NCI-H2196 (cell line): ENCODE measurements at regions not wholly inside any gene's neighbourhood (a gene's known extent, or its start where the extent isn't known, plus 50 kb on each side); places are given as distances from the start of the nearest gene placed in this dataset.

ENCODE experiments used
- DNase-seq: peaks from one replicate; lab custom pipeline; 2025; ENCODE audit not compliant: unreplicated experiment; lab: John Stamatoyannopoulos, UW

GRCh38 chr7:16978358-16979244, 96.8 kb upstream of the AGR3 start:
- DNase-seq, result no peak

- DNase-seq, result no peak
Observed at GRCh38 chr7:16980539-16980938, 98.8 kb upstream of the AGR3 start.

GRCh38 chr7:16982640-16983350, 101.0 kb upstream of the AGR3 start:
- peak; percentile 27 for DNase-seq

GRCh38 chr7:16984375-16984774, 102.6 kb upstream of the AGR3 start:
- DNase-seq, result no peak

DNA sequence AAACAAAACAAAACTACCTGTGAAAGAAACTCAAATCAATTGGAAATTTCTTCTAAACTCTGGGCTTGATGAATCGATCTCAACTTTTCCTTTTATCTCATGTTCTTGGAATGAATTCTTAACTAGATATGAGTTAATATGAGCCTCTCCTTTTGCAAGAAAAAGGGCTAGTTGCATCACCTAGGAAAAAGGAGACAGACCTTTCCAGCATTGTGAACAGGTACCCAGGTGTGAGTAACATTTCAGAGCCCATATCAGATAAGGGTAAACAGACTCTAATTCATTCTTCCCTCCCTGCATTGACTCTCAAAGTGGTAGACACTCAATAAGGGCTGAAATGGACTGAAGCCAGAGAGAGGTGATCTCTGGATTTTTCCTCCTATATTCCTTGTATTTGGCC, 103.8 kb upstream of the AGR3 start:
- DNase-seq, result no peak

- no peak for DNase-seq
Observed at GRCh38 chr7:16986755-16987154, 105.0 kb upstream of the AGR3 start.

DNA sequence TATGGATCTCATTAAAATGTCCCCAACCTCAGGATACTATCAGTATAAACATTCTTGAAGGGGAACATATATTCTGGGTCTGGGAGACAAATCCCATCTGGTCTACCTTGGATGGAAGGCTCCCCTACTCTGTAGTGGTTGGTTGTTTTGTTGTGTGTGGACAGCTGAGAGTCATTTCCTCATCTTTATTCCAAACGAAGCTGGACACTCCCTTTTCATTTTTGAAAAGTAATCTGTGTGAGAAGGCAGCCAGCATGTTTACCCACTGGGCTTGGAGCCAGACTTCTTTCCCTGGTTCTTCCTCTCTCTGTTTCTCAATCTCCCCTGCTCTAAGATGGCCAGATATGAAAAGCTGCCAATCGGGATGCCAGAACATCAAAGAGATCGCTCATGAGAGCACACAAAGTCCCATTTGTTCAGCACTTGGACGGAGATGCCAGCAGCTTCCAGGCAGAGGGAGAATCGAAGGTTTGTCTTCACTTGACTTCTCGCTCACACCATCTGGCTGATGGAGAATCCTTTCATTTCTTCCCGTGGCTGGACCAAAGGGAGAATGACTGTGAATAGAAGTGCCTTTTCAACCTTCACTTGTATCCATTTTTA, 108.1 kb upstream of the AGR3 start:
- DNase-seq, result peak; percentile 63

- no peak for DNase-seq
Observed at GRCh38 chr7:16991551-16991950, 109.8 kb upstream of the AGR3 start.

DNA sequence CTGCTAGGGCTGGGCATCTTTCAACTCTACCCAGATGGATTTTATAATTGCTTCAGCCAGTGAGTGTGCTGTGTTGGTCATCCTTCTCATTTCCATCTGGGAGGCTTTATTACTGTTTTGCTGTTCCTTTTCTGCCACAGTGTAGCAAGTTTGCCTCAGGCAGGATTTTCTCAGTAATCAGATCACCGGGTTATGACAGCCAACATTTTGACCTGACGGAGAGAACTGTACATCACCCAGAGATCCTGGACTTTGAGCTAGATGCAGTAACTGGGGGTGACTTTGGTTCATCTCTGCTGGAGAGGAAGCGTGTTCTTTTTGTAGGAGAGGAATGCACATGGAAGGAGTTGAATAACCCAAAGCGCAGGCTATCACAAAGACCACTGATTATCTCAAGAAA, 111.8 kb upstream of the AGR3 start:
- no peak for DNase-seq

- DNase-seq, result no peak
Observed at GRCh38 chr7:16998481-16999051, 116.8 kb upstream of the AGR3 start.

GRCh38 chr7:16999541-17000267, 117.9 kb upstream of the AGR3 start:
- DNase-seq, result no peak

- DNase-seq, result no peak
Observed at GRCh38 chr7:17005271-17005670, 123.5 kb upstream of the AGR3 start.

DNA sequence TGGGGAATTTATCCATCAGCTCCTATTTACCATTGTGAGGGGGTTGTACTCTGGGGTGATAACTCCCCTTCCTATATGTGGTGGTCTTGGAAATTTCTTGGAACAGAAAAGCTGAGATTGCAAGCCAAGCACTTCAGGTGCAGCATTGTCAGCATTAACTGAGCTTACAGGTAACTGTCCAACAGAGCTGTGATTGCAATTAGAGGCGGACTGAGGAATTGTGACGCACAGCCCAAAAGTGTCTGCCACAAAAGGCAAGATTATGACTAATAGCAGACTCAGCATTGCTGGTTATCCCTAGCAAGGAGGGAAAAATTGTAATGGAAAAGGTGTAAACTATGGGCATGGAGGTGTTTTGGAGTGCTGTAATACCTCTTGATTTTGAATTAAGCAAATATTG, 126.1 kb upstream of the AGR3 start:
- DNase-seq, result no peak

GRCh38 chr7:17009007-17009719, 127.4 kb upstream of the AGR3 start:
- no peak for DNase-seq

- no peak for DNase-seq
Observed at GRCh38 chr7:17009933-17010332, 128.2 kb upstream of the AGR3 start.

DNA sequence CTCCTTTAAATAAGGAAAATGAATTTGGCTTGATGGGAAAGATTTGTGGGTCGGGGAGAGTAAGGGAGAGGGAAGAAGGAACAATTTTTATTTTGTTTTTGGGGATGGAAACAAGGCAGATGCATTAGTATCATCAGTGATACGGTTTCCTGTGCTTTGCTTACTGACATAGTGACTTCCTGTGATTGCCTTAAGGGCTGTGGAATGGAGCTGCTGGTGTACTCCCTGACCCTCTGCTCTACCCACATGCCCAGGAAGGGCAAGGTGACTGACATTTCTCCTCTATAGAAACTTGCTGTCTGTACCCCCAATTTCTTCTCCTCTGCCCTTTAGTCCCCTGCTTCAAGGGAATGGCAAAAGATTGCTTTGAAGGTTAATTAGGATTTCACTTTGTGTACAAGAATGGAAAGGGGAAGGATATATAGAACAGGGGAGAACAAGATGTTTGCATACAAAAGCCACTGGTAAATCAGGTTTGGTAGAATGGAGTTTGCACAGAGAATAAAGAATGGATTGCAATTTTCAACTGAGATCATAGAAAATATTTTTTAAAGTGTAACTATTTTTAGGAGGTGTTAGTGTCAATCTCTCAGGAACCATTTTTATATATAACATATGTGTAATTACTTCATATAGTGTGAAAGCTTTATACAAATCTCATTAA, 129.0 kb upstream of the AGR3 start:
- no peak for DNase-seq

GRCh38 chr7:17013204-17013603, 131.4 kb upstream of the AGR3 start:
- no peak for DNase-seq

DNA sequence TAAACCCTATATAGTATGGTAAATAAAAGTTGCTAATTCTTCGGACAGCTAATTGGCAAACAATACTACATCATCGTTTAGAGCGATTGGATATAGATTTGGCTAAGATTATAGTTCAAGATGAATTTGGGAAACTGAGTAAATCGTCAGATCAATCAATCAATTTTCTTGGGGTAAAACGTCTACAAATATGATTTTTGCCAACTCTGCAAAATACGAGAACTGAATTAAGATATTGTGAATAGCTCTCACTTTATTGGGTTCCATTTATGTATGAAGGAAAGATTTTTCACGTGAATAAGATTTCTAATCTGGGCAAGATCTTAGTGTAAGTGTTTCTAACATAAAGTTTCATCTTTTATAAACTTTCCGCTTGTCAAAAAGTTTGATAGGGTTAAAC, 132.9 kb upstream of the AGR3 start:
- no peak for DNase-seq

- DNase-seq, result no peak
Observed at GRCh38 chr7:17015598-17016031, 133.8 kb upstream of the AGR3 start.
